Retinal pigment epithelial cell (primary cell): ENCODE measurements at regions not wholly inside any gene's neighbourhood (a gene's known extent, or its start where the extent isn't known, plus 50 kb on each side); places are given as distances from the start of the nearest gene placed in this dataset.
"Not testable (repeated sequence)": the region's sequence is repeated elsewhere in the genome, so short reads cannot be mapped to it uniquely, and the experiment has no call there.

Experiments used
- DNase-seq: peaks from one replicate; pipeline ENCODE4 v3.0.0-alpha.2; 2010; ENCODE audit warnings: low read depth
- H3K4me3 ChIP-seq: 2 replicates; pipeline ENCODE4 v1.5.1; 2011; ENCODE audit warnings: mild to moderate bottlenecking, low read length, control low read depth, moderate library complexity
- CTCF ChIP-seq: conservative IDR thresholded peaks from 2 replicates; pipeline ENCODE4 v1.5.1; 2011; ENCODE audit warnings: low read depth, low read length, control low read depth, inconsistent platforms

- H3K4me3 ChIP-seq, result no peak overlapping the region
- peak; percentile 30 for DNase-seq
- no peak for TF ChIP-seq CTCF
Measured at GRCh38 chr4:159777689-159778088, 674.8 kb downstream of the RAPGEF2 start.

- TF ChIP-seq CTCF, result no peak
- H3K4me3 ChIP-seq, result no peak overlapping the region
- no peak for DNase-seq
Measured at GRCh38 chr4:159778298-159778697, 675.4 kb downstream of the RAPGEF2 start.

- no peak overlapping the region for H3K4me3 ChIP-seq
- TF ChIP-seq CTCF, result no peak
- no peak for DNase-seq
Measured at GRCh38 chr4:159779716-159780115, 676.8 kb downstream of the RAPGEF2 start.

GRCh38 chr4:159780196-159780922, 677.5 kb downstream of the RAPGEF2 start:
- no peak for DNase-seq
- H3K4me3 ChIP-seq, result no peak overlapping the region
- TF ChIP-seq CTCF, result no peak

- TF ChIP-seq CTCF, result no peak
- DNase-seq, result peak; percentile 13
- no peak overlapping the region for H3K4me3 ChIP-seq
Measured at GRCh38 chr4:159787901-159788300, 685.0 kb downstream of the RAPGEF2 start.

GRCh38 chr4:159791334-159791733, 688.5 kb downstream of the RAPGEF2 start:
- no peak for TF ChIP-seq CTCF
- H3K4me3 ChIP-seq, result no peak overlapping the region
- no peak for DNase-seq

- not testable (repeated sequence) for DNase-seq, H3K4me3 ChIP-seq
Measured at GRCh38 chr4:159804592-159804991, 701.7 kb downstream of the RAPGEF2 start.

GRCh38 chr4:159823743-159824142, 720.9 kb downstream of the RAPGEF2 start:
- TF ChIP-seq CTCF, result no peak
- no peak overlapping the region for H3K4me3 ChIP-seq
- DNase-seq, result peak; percentile 68
